ENCODE measurements at regions not wholly inside any gene's neighbourhood (a gene's known extent, or its start where the extent isn't known, plus 50 kb on each side); places are given as distances from the start of the nearest gene placed in this dataset.

GRCh38 chr2:21696900-21697299 lies 573.1 kb downstream of the TDRD15 start:
- DNase-seq (ENCODE audit: low spot score): no peak

GRCh38 chr2:21700644-21701043 lies 576.9 kb downstream of the TDRD15 start:
- no peak for DNase-seq (ENCODE audit: low spot score)

GRCh38 chr2:21710031-21710430 lies 586.3 kb downstream of the TDRD15 start:
- no peak for DNase-seq (ENCODE audit: low spot score)

GRCh38 chr2:21710496-21710895 lies 586.7 kb downstream of the TDRD15 start:
- no peak for DNase-seq (ENCODE audit: low spot score)

- no peak for DNase-seq (ENCODE audit: low spot score)
Measured at GRCh38 chr2:21715887-21716286, 592.1 kb downstream of the TDRD15 start.

GRCh38 chr2:21727101-21727500 lies 603.3 kb downstream of the TDRD15 start:
- no peak for DNase-seq (ENCODE audit: low spot score)

GRCh38 chr2:21728133-21728532 lies 604.4 kb downstream of the TDRD15 start:
- no peak for DNase-seq (ENCODE audit: low spot score)

- no peak for DNase-seq (ENCODE audit: low spot score)
Measured at GRCh38 chr2:21730141-21730540, 606.4 kb downstream of the TDRD15 start.

- no peak for DNase-seq (ENCODE audit: low spot score)
Measured at GRCh38 chr2:21740484-21740883, 616.7 kb downstream of the TDRD15 start.

- DNase-seq (ENCODE audit: low spot score): no peak
Measured at GRCh38 chr2:21746499-21746898, 622.7 kb downstream of the TDRD15 start.

- peak; percentile 4 for DNase-seq (ENCODE audit: low spot score)
Measured at GRCh38 chr2:21748501-21748900, 624.7 kb downstream of the TDRD15 start.

GRCh38 chr2:21754164-21754788 lies 630.5 kb downstream of the TDRD15 start:
- no peak for DNase-seq (ENCODE audit: low spot score)

GRCh38 chr2:21757805-21758430 lies 634.1 kb downstream of the TDRD15 start:
- DNase-seq (ENCODE audit: low spot score): no peak

- DNase-seq (ENCODE audit: low spot score): no peak
Measured at GRCh38 chr2:21759819-21760218, 636.1 kb downstream of the TDRD15 start.

- DNase-seq (ENCODE audit: low spot score): no peak
Measured at GRCh38 chr2:21761361-21761760, 637.6 kb downstream of the TDRD15 start.

- no peak for DNase-seq (ENCODE audit: low spot score)
Measured at GRCh38 chr2:21763501-21763900, 639.7 kb downstream of the TDRD15 start.

GRCh38 chr2:21770787-21771186 lies 647.0 kb downstream of the TDRD15 start:
- DNase-seq (ENCODE audit: low spot score): no peak

- DNase-seq (ENCODE audit: low spot score): peak; percentile 37
Measured at GRCh38 chr2:21772624-21773023, 648.9 kb downstream of the TDRD15 start.

- no peak for DNase-seq (ENCODE audit: low spot score)
Measured at GRCh38 chr2:21773168-21773567, 649.4 kb downstream of the TDRD15 start.

GRCh38 chr2:21774691-21775368 lies 651.1 kb downstream of the TDRD15 start:
- DNase-seq (ENCODE audit: low spot score): no peak

GRCh38 chr2:21779786-21780185 lies 656.0 kb downstream of the TDRD15 start:
- no peak for DNase-seq (ENCODE audit: low spot score)

GRCh38 chr2:21781962-21782361 lies 658.2 kb downstream of the TDRD15 start:
- DNase-seq (ENCODE audit: low spot score): no peak

- DNase-seq (ENCODE audit: low spot score): no peak
Measured at GRCh38 chr2:21782866-21783265, 659.1 kb downstream of the TDRD15 start.

- DNase-seq (ENCODE audit: low spot score): no peak
Measured at GRCh38 chr2:21787941-21788340, 664.2 kb downstream of the TDRD15 start.

Data from AG08396 (cell line).